LNCAP (cell line): ENCODE measurements at regions not wholly inside any gene's neighbourhood (a gene's known extent, or its start where the extent isn't known, plus 50 kb on each side); places are given as distances from the start of the nearest gene placed in this dataset.

ENCODE experiments used
- CTCF ChIP-seq: fragments of 450-650 bp; IDR thresholded peaks from 2 replicates; pipeline ENCODE4 v1.5.1; 2017; ENCODE audit warnings: mild to moderate bottlenecking

GRCh38 chr3:30069056-30069455 lies 537.3 kb upstream of the TGFBR2 start:
- no peak for TF ChIP-seq CTCF

GRCh38 chr3:30073040-30073439 lies 533.4 kb upstream of the TGFBR2 start:
- no peak for TF ChIP-seq CTCF

DNA sequence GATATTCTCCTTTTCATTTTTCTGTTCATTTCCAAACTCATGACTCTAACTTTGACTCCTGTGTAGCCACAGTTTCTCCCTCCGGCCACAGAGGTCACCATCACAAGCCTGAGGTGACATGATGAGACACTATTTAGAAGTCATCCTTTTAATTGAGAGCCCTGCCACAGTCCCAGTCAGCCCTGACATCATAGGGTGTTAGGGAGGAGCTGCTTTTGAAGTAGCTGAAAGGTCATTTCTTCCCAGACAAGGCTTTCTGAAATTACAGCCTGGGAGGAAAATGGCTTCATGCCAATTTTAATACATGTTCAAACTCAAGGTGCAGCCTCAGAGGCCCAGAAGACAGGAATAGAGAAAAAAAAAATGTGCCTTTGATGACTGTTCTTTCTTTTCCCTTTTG lies 532.8 kb upstream of the TGFBR2 start:
- TF ChIP-seq CTCF = no peak

DNA sequence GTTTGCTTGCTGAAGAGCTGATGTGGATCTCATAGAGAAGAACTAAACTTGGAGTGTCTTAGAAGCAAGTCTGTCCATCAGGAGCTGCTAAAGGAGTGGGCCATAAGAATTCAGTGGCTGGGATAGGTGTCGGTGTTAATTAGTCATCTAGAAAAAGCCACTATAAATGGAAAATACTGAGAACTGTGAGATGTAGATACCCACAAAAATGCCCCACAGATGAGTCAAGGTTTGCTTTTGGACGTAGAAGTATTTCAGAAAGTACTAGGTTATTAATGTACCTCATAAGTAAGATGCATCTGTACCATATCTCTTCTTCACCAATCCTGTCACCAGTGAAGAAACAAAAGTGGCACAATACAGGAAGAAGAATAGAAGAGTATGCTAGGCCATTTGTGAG lies 530.9 kb upstream of the TGFBR2 start:
- no peak for TF ChIP-seq CTCF

- no peak for TF ChIP-seq CTCF
Observed at GRCh38 chr3:30076899-30077298, 529.5 kb upstream of the TGFBR2 start.

GRCh38 chr3:30077746-30078145 lies 528.7 kb upstream of the TGFBR2 start:
- TF ChIP-seq CTCF = no peak

GRCh38 chr3:30078736-30079135 lies 527.7 kb upstream of the TGFBR2 start:
- TF ChIP-seq CTCF = no peak

DNA sequence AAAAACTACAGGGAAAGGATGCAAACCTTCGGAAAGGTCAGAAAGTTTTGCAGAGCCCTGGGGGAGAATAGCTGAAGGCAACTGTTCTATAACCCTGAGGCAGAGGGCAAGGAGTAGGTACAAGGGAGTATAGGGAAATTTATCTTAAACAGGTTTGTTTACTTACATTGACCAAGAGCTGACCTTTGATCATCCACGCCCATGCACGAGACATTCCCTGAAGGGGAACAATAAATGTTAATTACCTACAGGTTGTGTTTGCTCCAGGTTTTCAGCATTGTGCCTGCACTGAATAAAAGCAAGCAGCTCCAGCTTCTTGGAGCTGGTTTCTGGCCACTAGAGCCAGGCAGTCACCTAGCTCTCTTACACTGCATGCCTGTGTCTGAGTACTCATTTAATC lies 524.5 kb upstream of the TGFBR2 start:
- TF ChIP-seq CTCF = no peak
